Chondrocyte (in vitro differentiated cells): ENCODE measurements at regions not wholly inside any gene's neighbourhood (a gene's known extent, or its start where the extent isn't known, plus 50 kb on each side); places are given as distances from the start of the nearest gene placed in this dataset.

ENCODE experiments used
- DNase-seq: peaks from one replicate; pipeline ENCODE4 v3.0.0; 2021; ENCODE audit warnings: mixed read lengths, low spot score
- H3K27ac Mint-ChIP-seq: one replicate; pipeline ENCODE4 v1.8.0; 2021; ENCODE audit warnings: mild to moderate bottlenecking, moderate library complexity, mixed read lengths; ENCODE audit not compliant: unreplicated experiment
- H3K27me3 Mint-ChIP-seq: 2 replicates; pipeline ENCODE4 v1.8.0; 2021; ENCODE audit warnings: low read depth, mixed read lengths
- H3K36me3 Mint-ChIP-seq: 2 replicates; pipeline ENCODE4 v1.8.0; 2021; ENCODE audit warnings: low read depth, mixed read lengths
- H3K4me1 Mint-ChIP-seq: 2 replicates; pipeline ENCODE4 v1.8.0; 2021; ENCODE audit warnings: low read depth, mild to moderate bottlenecking, mixed read lengths
- H3K4me3 Mint-ChIP-seq: one replicate; pipeline ENCODE4 v1.8.0; 2021; ENCODE audit warnings: mild to moderate bottlenecking, moderate library complexity, mixed read lengths; ENCODE audit not compliant: unreplicated experiment
- H3K9me3 Mint-ChIP-seq: 2 replicates; pipeline ENCODE4 v1.8.0; 2021; ENCODE audit warnings: low read depth, mixed read lengths
- TF ChIP-seq, protein P1 (sequence below): fragments of 200-600 bp; sonication (generic); IDR thresholded peaks from 2 replicates; pipeline ENCODE4 v1.5.0; 2021; ENCODE audit warnings: antibody characterized with exemption, mild to moderate bottlenecking, moderate library complexity

DNA sequence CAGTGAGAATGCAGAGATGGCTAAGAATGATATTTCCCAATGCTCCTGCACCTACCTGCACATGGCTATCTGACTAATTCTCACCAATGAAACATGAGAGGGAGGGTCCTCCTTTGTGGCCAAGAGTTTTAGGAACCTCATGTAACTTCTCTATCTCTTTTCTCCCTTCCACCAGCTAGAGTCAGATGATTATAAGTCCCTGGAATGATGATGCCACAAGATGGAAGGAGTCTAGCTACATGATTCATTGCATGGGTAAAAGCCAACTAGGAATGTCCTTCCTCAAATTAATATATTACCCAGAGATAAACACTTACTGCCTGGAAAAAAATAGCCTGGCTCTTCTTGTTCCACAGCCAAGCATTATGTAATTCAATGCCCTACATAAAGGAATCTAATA, 55.1 kb upstream of the AASS start:
- no peaks in the 10 kb centered on the region for H3K4me1 Mint-ChIP-seq
- no peaks in the 10 kb centered on the region for H3K36me3 Mint-ChIP-seq
- H3K9me3 Mint-ChIP-seq = peaks cover 4% of the 10 kb centered on the region
- H3K27me3 Mint-ChIP-seq = peaks cover 5% of the 10 kb centered on the region
- DNase-seq = no peak
- H3K27ac Mint-ChIP-seq = no peak overlapping the region
- no peak overlapping the region for H3K4me3 Mint-ChIP-seq
- TF ChIP-seq, protein P1, sequence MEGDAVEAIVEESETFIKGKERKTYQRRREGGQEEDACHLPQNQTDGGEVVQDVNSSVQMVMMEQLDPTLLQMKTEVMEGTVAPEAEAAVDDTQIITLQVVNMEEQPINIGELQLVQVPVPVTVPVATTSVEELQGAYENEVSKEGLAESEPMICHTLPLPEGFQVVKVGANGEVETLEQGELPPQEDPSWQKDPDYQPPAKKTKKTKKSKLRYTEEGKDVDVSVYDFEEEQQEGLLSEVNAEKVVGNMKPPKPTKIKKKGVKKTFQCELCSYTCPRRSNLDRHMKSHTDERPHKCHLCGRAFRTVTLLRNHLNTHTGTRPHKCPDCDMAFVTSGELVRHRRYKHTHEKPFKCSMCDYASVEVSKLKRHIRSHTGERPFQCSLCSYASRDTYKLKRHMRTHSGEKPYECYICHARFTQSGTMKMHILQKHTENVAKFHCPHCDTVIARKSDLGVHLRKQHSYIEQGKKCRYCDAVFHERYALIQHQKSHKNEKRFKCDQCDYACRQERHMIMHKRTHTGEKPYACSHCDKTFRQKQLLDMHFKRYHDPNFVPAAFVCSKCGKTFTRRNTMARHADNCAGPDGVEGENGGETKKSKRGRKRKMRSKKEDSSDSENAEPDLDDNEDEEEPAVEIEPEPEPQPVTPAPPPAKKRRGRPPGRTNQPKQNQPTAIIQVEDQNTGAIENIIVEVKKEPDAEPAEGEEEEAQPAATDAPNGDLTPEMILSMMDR = no peak

DNA sequence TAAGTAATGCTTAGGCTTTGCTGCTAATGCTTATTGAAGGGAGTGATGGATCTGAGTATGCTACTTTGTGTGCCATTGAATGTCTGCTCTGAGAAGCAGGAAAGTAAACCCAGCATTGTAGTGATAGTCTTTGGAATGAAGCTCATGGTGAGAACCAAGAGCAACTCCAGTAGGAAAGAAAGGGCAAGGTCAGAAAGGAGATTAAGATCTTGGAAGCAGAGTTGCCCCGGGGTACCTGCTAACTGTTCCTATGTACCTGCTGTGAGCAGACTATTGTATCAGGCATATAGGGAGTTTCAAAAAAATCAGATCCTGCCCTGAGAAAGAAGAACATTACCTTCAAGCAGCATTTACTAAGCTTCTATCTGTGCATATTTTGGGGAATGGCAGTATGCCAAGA, 54.5 kb upstream of the AASS start:
- H3K27ac Mint-ChIP-seq = no peak overlapping the region
- peaks cover 11% of the 10 kb centered on the region for H3K27me3 Mint-ChIP-seq
- H3K4me1 Mint-ChIP-seq = no peaks in the 10 kb centered on the region
- DNase-seq = no peak
- TF ChIP-seq, protein P1 = no peak
- no peaks in the 10 kb centered on the region for H3K36me3 Mint-ChIP-seq
- peaks cover 4% of the 10 kb centered on the region for H3K9me3 Mint-ChIP-seq
- no peak overlapping the region for H3K4me3 Mint-ChIP-seq
